Activated CD4-positive, alpha-beta memory T cell treated with anti-CD3 and anti-CD28 coated beads, Interleukin-2, amount 10 ng/mL, durations not matched to agents 7 days and 5 days (primary cell): ENCODE measurements at regions not wholly inside any gene's neighbourhood (a gene's known extent, or its start where the extent isn't known, plus 50 kb on each side); places are given as distances from the start of the nearest gene placed in this dataset.
"Not testable (repeated sequence)": the region's sequence is repeated elsewhere in the genome, so short reads cannot be mapped to it uniquely, and the experiment has no call there.

Source experiments
- CTCF ChIA-PET: fragments of 350-600 bp; sonication (Branson Sonifier 250); formaldehyde crosslinking; loops from one replicate; lab custom pipeline; 2021; ENCODE audit warnings: antibody characterized with exemption, inconsistent platforms; lab: Charles Lee
- POLR2A ChIA-PET: fragments of 350-600 bp; sonication (Branson Sonifier 250); formaldehyde crosslinking; loops from one replicate; lab custom pipeline; 2021; ENCODE audit warnings: antibody characterized with exemption; lab: Charles Lee
- DNase-seq: peaks from one replicate; pipeline ENCODE4 v3.0.0-alpha.2; 2020
- H3K27ac Mint-ChIP-seq: one replicate; pipeline ENCODE4 v1.8.0; 2021; ENCODE audit warnings: mild to moderate bottlenecking, mixed read lengths
- H3K27me3 Mint-ChIP-seq: one replicate; pipeline ENCODE4 v1.8.0; 2021; ENCODE audit warnings: mixed read lengths
- H3K36me3 Mint-ChIP-seq: one replicate; pipeline ENCODE4 v1.8.0; 2021; ENCODE audit warnings: low read depth, mixed read lengths
- H3K4me1 Mint-ChIP-seq: one replicate; pipeline ENCODE4 v1.8.0; 2021; ENCODE audit warnings: mixed read lengths
- H3K4me3 Mint-ChIP-seq: one replicate; pipeline ENCODE4 v1.8.0; 2021; ENCODE audit warnings: mild to moderate bottlenecking, mixed read lengths
- H3K9me3 Mint-ChIP-seq: one replicate; pipeline ENCODE4 v1.8.0; 2021; ENCODE audit warnings: mixed read lengths

GRCh38 chr5:159667286-159667685 lies 249.0 kb upstream of the ADRA1B start:
- no peak for DNase-seq
- H3K27me3 Mint-ChIP-seq, result peaks cover 5% of the 10 kb centered on the region
- POLR2A ChIA-PET, result no interaction called here
- H3K4me3 Mint-ChIP-seq, result no peak overlapping the region
- peaks cover 9% of the 10 kb centered on the region for H3K4me1 Mint-ChIP-seq
- no peak overlapping the region for H3K27ac Mint-ChIP-seq
- CTCF ChIA-PET, result no interaction called here
- H3K36me3 Mint-ChIP-seq, result no peaks in the 10 kb centered on the region
- H3K9me3 Mint-ChIP-seq, result peaks cover 2% of the 10 kb centered on the region

DNA sequence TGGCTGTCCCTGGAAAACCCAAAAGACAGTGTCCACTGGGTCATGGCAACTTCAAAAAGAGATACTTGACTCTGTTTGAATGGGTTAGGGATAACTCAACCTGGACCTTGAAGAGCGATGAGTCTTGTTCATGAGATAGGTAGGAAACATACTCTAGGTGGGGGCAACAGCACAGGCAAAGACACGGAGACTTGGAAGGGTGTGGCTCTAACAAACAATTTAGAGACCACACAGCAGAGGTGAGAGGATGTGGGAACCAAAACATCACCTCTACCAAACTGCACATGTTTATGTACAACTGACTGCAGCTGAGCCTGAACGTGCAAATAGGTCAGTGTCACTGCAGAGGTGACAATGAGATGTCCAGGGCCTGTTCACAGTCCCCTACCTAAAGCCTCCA lies 247.7 kb upstream of the ADRA1B start:
- H3K27me3 Mint-ChIP-seq, result peaks cover 6% of the 10 kb centered on the region
- CTCF ChIA-PET, result no interaction called here
- peaks cover 9% of the 10 kb centered on the region for H3K4me1 Mint-ChIP-seq
- H3K27ac Mint-ChIP-seq, result no peak overlapping the region
- POLR2A ChIA-PET, result no interaction called here
- H3K9me3 Mint-ChIP-seq, result peaks cover 3% of the 10 kb centered on the region
- DNase-seq, result peak; percentile 17
- no peaks in the 10 kb centered on the region for H3K36me3 Mint-ChIP-seq
- H3K4me3 Mint-ChIP-seq, result no peak overlapping the region

- no peak overlapping the region for H3K4me3 Mint-ChIP-seq
- no peaks in the 10 kb centered on the region for H3K36me3 Mint-ChIP-seq
- DNase-seq, result no peak
- peaks cover 9% of the 10 kb centered on the region for H3K27me3 Mint-ChIP-seq
- peaks cover 9% of the 10 kb centered on the region for H3K4me1 Mint-ChIP-seq
- peaks cover 4% of the 10 kb centered on the region for H3K9me3 Mint-ChIP-seq
- POLR2A ChIA-PET, result no interaction called here
- CTCF ChIA-PET, result no interaction called here
- H3K27ac Mint-ChIP-seq, result no peak overlapping the region
Measured at GRCh38 chr5:159669559-159669958, 246.7 kb upstream of the ADRA1B start.

DNA sequence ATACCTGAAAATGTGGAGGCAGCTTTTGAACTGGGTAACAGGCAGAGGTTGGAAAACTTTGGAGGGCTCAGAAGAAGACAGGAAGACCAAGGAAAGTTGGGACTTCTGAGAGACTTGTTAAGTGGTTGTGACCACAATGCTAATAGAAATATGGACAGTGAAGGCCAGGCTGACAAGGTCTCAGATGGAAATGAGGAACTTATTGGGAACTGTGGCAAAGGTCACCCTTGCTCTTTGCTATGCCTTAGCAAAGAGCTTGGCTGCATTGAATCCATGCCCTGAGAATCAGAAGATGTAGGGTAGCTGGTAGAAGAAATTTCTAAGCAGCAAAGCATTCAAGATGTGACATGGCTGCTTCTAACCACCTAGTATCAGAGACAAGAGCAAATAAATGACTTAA lies 244.4 kb upstream of the ADRA1B start:
- ChIA-PET POLR2A (no interaction called here), CTCF (no interaction called here)
- no peaks in the 10 kb centered on the region for H3K36me3 Mint-ChIP-seq
- DNase-seq, result no peak
- H3K4me1 Mint-ChIP-seq, result peaks cover 9% of the 10 kb centered on the region
- no peak overlapping the region for H3K4me3 Mint-ChIP-seq
- H3K27me3 Mint-ChIP-seq, result peaks cover 9% of the 10 kb centered on the region
- peaks cover 4% of the 10 kb centered on the region for H3K9me3 Mint-ChIP-seq
- H3K27ac Mint-ChIP-seq, result no peak overlapping the region

DNA sequence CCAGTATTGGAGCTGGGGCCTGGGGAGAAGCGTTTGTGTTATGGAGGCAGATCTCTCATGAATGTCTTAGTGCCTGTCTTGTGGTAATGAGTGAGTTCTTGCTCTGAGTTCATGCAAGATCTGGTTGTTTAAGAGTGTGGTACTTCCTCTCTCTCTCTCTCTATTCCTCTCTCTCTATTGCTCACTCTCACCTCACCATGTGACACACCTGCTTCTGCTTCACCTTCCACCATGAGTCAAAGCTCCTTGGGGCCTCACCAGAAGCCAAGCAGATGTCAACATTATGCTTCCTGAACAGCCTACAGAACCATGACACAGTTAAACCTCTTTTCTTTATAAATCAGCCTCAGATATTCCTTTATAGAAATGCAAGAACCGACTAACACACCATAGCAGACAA lies 242.7 kb upstream of the ADRA1B start:
- DNase-seq, result no peak
- Mint-ChIP-seq H3K36me3 (no peaks in the 10 kb centered on the region), H3K27ac (no peak overlapping the region), H3K4me3 (no peak overlapping the region), H3K4me1 (peaks cover 5% of the 10 kb centered on the region), H3K9me3 (peaks cover 7% of the 10 kb centered on the region), H3K27me3 (peaks cover 9% of the 10 kb centered on the region)
- CTCF ChIA-PET, result no interaction called here
- POLR2A ChIA-PET, result no interaction called here

- Mint-ChIP-seq H3K36me3 (no peaks in the 10 kb centered on the region), H3K4me3 (no peak overlapping the region), H3K27me3 (no peaks in the 10 kb centered on the region), H3K4me1 (no peaks in the 10 kb centered on the region), H3K27ac (no peak overlapping the region), H3K9me3 (peaks cover 29% of the 10 kb centered on the region)
- ChIA-PET CTCF (no interaction called here), POLR2A (no interaction called here)
- DNase-seq, result no peak
Measured at GRCh38 chr5:159678657-159679392, 237.5 kb upstream of the ADRA1B start.

DNA sequence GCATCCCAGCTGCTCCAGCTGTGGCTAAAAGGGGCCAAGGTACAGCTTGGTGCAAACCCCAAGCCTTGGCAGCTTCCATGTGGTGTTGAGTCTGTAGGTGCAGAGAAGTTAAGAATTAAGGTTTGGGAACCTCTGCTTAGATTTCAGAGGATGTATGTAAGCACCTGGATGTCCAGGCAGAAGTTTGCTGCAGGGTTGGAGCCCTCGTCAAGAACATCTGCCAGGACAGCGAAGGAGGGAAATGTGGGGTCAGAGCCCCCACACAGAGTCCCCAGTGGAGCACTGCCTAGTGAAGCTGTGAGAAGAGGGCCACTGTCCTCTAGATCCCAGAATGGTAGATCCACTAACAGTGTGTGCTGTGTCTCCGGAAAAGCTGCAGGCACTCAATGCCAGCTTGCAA lies 236.2 kb upstream of the ADRA1B start:
- ChIA-PET CTCF (no interaction called here), POLR2A (no interaction called here)
- peaks cover 29% of the 10 kb centered on the region for H3K9me3 Mint-ChIP-seq
- no peaks in the 10 kb centered on the region for H3K4me1 Mint-ChIP-seq
- H3K4me3 Mint-ChIP-seq, result no peak overlapping the region
- H3K27me3 Mint-ChIP-seq, result no peaks in the 10 kb centered on the region
- no peak overlapping the region for H3K27ac Mint-ChIP-seq
- no peaks in the 10 kb centered on the region for H3K36me3 Mint-ChIP-seq
- DNase-seq, result no peak

DNA sequence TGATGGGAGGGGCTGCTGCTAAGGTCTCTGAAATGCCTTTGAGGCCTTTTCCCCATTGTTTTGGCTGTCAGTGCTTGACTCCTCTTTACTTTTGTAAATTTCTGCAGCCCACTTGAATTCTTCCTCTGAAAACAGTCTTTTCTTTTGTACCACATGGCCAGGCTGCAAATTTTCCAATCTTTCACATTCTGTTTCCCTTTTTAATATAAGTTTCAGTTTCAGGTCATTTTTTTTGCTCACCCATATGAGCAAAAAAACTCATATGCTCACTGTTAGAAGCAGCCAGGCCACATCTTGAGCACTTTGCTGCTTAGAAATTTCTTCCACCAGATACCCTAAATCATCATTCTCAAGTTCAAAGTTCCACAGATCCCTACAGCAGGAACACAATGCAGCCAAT lies 234.6 kb upstream of the ADRA1B start:
- Mint-ChIP-seq H3K27ac (no peak overlapping the region), H3K9me3 (peaks cover 29% of the 10 kb centered on the region), H3K4me3 (no peak overlapping the region), H3K27me3 (no peaks in the 10 kb centered on the region), H3K4me1 (no peaks in the 10 kb centered on the region), H3K36me3 (no peaks in the 10 kb centered on the region)
- POLR2A ChIA-PET, result no interaction called here
- no peak for DNase-seq
- CTCF ChIA-PET, result no interaction called here

GRCh38 chr5:159682623-159683022 lies 233.7 kb upstream of the ADRA1B start:
- Mint-ChIP-seq H3K36me3 (no peaks in the 10 kb centered on the region), H3K4me3 (no peak overlapping the region), H3K27ac (no peak overlapping the region), H3K27me3 (peaks cover 3% of the 10 kb centered on the region), H3K4me1 (no peaks in the 10 kb centered on the region), H3K9me3 (peaks cover 29% of the 10 kb centered on the region)
- POLR2A ChIA-PET, result no interaction called here
- CTCF ChIA-PET, result no interaction called here
- no peak for DNase-seq

DNA sequence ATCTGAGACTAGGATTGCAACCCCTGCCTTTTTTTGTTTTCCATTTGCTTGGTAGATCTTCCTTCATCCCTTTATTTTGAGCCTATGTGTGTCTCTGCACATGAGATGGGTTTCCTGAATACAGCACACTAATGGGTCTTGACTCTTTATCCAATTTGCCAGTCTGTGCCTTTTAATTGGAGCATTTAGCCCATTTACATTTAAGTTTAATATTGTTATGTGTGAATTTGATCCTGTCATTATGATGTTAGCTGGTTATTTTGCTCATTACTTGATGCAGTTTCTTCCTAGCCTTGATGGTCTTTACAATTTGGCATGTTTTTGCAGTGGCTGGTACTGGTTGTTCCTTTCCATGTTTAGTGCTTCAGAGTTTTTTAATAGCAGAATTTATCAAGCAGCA lies 228.4 kb upstream of the ADRA1B start:
- H3K4me1 Mint-ChIP-seq, H3K9me3 Mint-ChIP-seq, H3K4me3 Mint-ChIP-seq, CTCF ChIA-PET, POLR2A ChIA-PET, H3K27ac Mint-ChIP-seq, H3K36me3 Mint-ChIP-seq, DNase-seq: not testable (repeated sequence)
- H3K27me3 Mint-ChIP-seq, result peaks cover 12% of the 10 kb centered on the region

GRCh38 chr5:159695741-159696294 lies 220.5 kb upstream of the ADRA1B start:
- Mint-ChIP-seq H3K27ac (no peak overlapping the region), H3K9me3 (no peaks in the 10 kb centered on the region), H3K27me3 (peaks cover 7% of the 10 kb centered on the region), H3K4me1 (no peaks in the 10 kb centered on the region), H3K4me3 (no peak overlapping the region), H3K36me3 (no peaks in the 10 kb centered on the region)
- POLR2A ChIA-PET, result no interaction called here
- no peak for DNase-seq
- CTCF ChIA-PET, result no interaction called here

DNA sequence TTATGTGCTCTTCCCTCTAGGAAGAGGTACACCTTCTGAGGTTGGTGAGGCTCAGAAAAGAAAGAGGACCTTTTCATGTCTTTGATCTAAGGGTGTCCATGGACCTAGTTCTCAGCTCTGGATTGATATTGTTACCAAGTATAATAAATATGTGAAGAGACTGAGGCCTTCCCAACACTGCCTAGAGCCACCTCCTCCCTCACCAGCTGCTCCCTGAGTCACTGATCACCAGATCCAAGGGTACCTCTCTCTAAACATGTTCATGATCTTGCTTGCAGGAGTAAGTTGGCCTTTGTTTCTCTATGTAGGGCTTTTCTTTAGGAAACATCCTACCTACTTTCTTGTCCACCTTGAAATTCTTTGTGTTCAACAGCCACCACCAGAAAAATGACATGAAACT lies 218.8 kb upstream of the ADRA1B start:
- H3K27ac Mint-ChIP-seq, result no peak overlapping the region
- ChIA-PET CTCF (no interaction called here), POLR2A (no interaction called here)
- no peak overlapping the region for H3K4me3 Mint-ChIP-seq
- H3K36me3 Mint-ChIP-seq, result no peaks in the 10 kb centered on the region
- no peaks in the 10 kb centered on the region for H3K4me1 Mint-ChIP-seq
- H3K9me3 Mint-ChIP-seq, result no peaks in the 10 kb centered on the region
- peaks cover 3% of the 10 kb centered on the region for H3K27me3 Mint-ChIP-seq
- DNase-seq, result no peak

GRCh38 chr5:159698322-159698721 lies 218.0 kb upstream of the ADRA1B start:
- Mint-ChIP-seq H3K4me1 (no peaks in the 10 kb centered on the region), H3K9me3 (no peaks in the 10 kb centered on the region), H3K27ac (no peak overlapping the region), H3K4me3 (no peak overlapping the region), H3K27me3 (peaks cover 1% of the 10 kb centered on the region), H3K36me3 (no peaks in the 10 kb centered on the region)
- no peak for DNase-seq
- CTCF ChIA-PET, result interaction anchor here (0.7 kb wide), 1 partner anchor 181 kb away, joined by 3 read pairs; no protein-coding TSS in a partner anchor
- POLR2A ChIA-PET, result no interaction called here

DNA sequence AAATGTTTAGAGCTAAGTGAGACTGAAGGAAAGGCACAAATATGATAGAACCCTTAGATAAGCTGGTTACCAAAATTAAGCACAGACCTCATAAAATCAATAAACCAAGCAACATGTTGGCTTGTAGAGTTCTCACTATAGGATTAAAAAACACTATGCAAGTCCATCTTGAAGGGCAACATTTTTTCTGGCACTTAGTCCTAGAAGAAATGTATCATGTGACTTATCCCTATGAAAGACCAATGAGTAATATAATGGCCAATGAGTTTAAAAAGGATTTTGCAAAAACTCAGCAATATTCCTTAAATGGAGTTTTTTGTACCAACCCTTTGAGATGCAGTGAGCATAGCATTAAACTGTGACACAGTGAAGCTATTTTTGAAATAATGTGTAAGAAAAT lies 216.3 kb upstream of the ADRA1B start:
- no peak for DNase-seq
- no peaks in the 10 kb centered on the region for H3K9me3 Mint-ChIP-seq
- H3K4me1 Mint-ChIP-seq, result no peaks in the 10 kb centered on the region
- ChIA-PET CTCF (interaction anchor here (0.6 kb wide), 1 partner anchor 1839 kb away, joined by 4 read pairs; no protein-coding TSS in a partner anchor), POLR2A (no interaction called here)
- no peak overlapping the region for H3K4me3 Mint-ChIP-seq
- H3K27me3 Mint-ChIP-seq, result peaks cover 8% of the 10 kb centered on the region
- no peak overlapping the region for H3K27ac Mint-ChIP-seq
- H3K36me3 Mint-ChIP-seq, result no peaks in the 10 kb centered on the region
